GM12865 (cell line): ENCODE measurements at regions not wholly inside any gene's neighbourhood (a gene's known extent, or its start where the extent isn't known, plus 50 kb on each side); places are given as distances from the start of the nearest gene placed in this dataset.

Experiments
- DNase-seq: peaks from one replicate; pipeline ENCODE4 v3.0.0; 2010; ENCODE audit warnings: low read depth
- H3K4me3 ChIP-seq: 2 replicates; pipeline ENCODE4 v1.5.1; 2011; ENCODE audit warnings: mild to moderate bottlenecking, low read depth, low read length, control low read depth
- CTCF ChIP-seq: IDR thresholded peaks from 2 replicates; pipeline ENCODE4 v1.5.1; 2011; ENCODE audit warnings: low read length, control low read depth, low read depth, inconsistent platforms; ENCODE audit not compliant: insufficient read depth; ENCODE audit errors: missing control alignments

GRCh38 chr9:126159430-126160060, 167.1 kb upstream of the MVB12B start:
- no peak overlapping the region for H3K4me3 ChIP-seq
- no peak for TF ChIP-seq CTCF
- DNase-seq: no peak

GRCh38 chr9:126160067-126160853, 166.4 kb upstream of the MVB12B start:
- no peak overlapping the region for H3K4me3 ChIP-seq
- no peak for TF ChIP-seq CTCF
- DNase-seq: no peak

GRCh38 chr9:126160854-126161329, 165.7 kb upstream of the MVB12B start:
- no peak for TF ChIP-seq CTCF
- H3K4me3 ChIP-seq: no peak overlapping the region
- no peak for DNase-seq

GRCh38 chr9:126162611-126163381, 163.8 kb upstream of the MVB12B start:
- no peak overlapping the region for H3K4me3 ChIP-seq
- TF ChIP-seq CTCF: no peak
- DNase-seq: no peak

GRCh38 chr9:126164796-126165525, 161.7 kb upstream of the MVB12B start:
- no peak for TF ChIP-seq CTCF
- DNase-seq: no peak

GRCh38 chr9:126165755-126166154, 160.9 kb upstream of the MVB12B start:
- DNase-seq: no peak
- no peak for TF ChIP-seq CTCF
- H3K4me3 ChIP-seq: no peak overlapping the region

More at GRCh38 chr9:126164796-126165525, 161.7 kb upstream of the MVB12B start:
- H3K4me3 ChIP-seq: no peak overlapping the region
